ENCODE measurements at regions not wholly inside any gene's neighbourhood (a gene's known extent, or its start where the extent isn't known, plus 50 kb on each side); places are given as distances from the start of the nearest gene placed in this dataset.
"Not testable (repeated sequence)": the region's sequence is repeated elsewhere in the genome, so short reads cannot be mapped to it uniquely, and the experiment has no call there.

DNA sequence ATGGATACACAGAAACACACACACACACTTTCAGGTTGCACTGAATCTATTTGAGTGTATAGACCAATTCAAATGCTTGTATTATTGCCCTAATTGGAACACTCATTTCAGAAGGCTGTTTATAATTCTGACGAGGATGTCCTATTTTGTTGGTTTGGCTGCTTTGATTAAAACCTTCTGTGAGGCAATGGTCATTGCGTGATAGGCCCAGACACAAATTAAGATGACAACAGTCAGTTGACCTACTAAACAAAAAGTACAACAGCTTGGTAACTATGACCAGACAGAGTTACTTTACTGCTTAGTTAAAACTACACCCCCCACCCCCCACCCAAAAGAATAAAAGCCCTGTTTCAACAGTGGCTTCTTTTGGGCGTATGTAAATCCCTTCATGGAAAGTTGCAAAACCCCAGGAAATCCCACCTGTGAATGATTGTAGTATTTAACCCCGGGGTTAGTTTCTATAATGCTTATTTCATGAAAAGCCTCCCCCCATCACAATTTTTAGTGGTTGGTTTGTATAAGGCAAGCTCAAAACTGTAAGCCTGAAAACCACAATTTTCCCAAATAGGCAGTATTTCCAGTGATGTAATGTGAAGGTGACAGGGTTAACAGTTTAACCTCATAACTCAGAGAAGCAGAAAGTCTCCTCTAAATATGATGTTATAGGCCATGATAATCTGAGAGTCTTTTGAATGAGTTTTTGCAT, 340.8 kb downstream of the FGF10 start:
- FAIRE-seq, result peak; percentile 81

DNA sequence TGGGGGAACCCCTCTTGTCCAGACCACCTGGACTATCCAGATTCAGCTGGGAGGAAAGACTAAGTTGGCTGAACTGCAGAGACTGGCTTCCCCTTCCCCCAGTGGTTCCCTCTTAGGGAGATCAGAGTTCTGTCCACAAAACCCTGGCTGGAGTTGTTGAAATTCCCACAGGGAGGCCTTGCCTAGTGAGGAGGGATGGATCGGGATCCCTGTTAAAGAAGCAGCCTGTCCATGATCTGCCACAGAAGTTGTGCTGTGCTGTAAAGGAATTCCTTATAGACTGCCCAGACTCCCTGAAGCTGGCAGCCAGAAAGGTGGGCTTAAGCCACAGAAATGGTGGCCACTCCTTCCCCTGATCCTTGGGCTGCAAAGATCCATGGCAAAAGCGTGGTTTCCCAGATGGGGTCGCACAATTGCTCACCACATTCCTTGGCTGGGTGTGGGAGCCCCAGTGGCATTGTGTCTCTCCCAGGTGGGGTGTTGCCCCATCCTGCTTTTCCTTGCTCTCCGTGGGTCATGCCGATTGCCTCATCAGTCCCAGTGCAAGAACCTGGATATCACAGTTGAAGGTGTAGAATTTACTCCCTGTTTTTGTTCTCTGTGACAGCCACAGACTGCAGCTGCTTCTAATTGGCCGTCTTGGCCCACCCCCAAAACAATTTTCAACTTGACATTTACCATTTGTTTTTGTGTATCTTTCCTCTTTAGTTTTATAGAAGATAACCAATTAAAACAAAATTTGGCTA, 342.4 kb downstream of the FGF10 start:
- FAIRE-seq, result peak; percentile 78

DNA sequence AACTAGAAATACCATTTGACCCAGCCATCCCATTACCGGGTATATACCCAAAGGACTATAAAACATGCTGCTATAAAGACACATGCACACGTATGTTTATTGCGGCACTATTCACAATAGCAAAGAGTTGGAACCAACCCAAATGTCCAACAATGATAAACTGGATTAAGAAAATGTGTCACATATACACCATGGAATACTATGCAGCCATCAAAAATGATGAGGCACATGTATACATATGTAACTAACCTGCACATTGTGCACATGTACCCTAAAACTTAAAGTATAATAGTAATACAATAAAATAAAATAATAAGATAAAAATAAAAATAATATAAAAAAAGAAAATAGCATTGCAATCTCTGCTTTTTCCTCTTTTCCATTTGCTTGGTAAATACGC, 344.7 kb downstream of the FGF10 start:
- not testable (repeated sequence) for FAIRE-seq

DNA sequence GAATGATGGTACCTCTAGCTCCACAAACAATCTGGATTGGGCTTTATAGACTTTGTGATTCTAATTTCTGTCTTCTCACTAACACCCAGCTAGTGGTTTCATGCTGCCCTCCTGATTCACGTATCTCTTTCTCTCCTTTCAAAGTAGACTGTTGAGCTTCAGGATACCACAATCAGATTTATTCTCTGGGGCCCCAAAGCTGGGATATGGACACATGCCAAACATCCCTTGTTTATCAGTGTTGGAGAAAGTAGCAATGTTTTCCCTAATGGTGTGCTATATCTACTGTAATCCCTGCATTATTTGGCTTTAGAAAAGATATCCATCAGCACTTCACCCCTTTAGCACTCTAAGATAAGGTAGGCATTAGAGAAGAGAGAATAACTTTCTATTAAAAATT, 361.0 kb downstream of the FGF10 start:
- no peak for FAIRE-seq

DNA sequence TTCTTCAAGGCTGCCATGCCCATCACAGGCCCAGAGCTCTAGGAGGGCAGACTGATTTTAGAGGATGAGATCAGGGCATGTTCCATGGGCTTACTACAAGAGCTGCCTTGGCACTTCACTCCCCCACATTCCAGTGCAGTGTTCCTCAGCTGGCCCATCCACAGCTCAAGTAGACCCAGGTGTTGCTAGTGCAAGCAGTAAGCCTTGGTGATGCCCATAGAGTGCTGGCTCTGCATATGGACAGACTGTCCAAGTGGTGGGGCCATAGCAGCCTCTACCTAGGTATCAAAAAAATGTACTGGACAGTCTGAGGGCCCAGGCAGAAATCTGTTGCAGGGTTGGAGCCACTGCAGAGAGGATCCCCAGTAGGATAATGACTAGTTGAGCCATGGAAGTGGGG, 366.6 kb downstream of the FGF10 start:
- no peak for FAIRE-seq

DNA sequence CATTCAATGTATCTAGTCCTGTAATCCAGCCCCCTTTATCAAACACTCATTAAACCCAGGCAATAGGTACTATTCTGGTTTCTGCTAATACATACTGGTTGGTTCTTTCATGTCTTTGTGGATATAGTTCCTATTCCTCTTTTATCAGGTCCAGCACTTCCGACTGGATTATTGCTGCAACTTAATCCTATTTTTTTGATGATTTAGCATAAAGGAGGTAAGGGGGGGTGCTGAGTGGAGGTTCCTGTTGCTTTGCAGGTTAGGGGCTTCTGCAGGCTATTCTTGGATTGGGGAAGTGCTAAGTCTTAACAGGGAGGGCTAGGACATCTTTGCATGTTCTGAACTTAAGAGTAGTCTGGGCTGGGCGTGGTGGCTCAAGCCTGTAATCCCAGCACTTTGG, 377.7 kb downstream of the FGF10 start:
- no peak for FAIRE-seq

DNA sequence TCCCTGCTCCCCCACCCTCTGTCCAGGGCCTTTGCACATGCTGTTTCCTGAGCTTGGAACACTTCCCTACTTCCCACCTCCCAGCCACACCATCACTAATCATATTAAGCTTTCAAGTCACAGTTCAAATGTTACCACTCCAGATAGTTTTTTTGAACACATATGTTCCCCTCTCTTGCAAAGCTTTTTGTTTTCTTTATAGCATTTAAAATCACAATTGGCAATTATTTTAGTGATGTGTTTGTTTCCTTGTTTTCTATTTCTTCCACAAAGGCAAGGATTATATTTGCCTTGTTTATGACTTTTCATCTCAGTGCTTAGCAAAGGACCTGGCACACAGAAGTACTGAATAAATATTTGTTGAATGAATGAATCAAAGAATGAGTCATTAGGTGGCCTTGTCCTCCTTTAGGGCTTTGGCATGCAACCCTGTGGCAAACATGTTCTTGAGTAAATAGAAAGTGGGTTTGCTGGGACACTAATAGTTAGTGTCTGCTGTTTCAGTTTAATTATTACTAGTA, 386.8 kb downstream of the FGF10 start:
- peak; percentile 26 for FAIRE-seq

DNA sequence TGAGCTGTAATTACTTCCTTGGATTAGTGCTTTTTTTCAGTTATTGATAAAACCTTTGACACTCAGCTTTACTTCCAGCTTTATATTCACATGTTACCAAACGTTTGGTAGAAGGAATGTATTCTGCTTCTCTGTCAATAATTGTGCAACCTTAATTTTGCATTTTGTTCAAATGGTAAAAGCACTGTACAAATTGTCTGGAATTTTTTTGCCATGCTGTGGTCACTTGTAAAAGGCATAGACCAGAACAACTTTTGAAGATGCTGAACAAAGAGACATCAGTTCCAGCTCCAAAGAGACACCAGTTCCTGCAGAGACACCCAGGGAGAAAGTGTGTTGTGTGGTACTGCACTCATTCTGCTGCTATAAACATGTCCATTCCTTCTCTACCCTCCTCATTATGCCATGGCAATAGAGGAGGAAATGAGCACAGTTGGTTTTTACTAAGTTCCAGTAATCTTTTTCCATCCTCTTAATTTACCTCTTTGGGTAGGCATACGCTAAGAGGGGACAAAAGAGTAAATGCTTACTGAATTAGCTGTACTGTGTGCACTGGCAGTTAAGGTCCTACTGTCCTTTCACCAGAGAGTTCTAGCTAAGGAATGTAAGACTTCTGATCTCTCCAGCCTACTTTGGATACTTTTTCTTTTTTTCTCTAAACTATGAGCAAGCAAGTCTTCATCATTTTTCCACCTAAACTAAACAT, 387.4 kb downstream of the FGF10 start:
- FAIRE-seq, result no peak

DNA sequence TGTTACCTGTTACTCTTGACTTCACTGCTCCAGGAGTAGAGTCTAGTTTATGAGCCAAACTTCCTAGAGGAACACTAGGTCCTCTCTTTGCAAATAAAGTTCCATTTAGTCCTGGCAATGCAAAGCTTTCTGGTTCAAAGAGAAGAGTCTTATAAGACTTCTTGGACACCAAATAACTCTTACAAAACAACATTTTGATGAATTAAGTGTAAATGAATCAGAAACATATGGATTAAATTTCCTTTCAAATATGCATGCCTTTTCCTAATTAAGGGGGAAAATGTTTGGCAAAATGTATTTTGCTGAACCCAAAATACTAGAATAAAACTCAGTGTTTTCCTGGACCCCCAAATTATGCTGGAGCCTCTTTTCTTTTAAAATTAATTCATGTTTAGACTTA, 388.0 kb downstream of the FGF10 start:
- FAIRE-seq, result no peak

DNA sequence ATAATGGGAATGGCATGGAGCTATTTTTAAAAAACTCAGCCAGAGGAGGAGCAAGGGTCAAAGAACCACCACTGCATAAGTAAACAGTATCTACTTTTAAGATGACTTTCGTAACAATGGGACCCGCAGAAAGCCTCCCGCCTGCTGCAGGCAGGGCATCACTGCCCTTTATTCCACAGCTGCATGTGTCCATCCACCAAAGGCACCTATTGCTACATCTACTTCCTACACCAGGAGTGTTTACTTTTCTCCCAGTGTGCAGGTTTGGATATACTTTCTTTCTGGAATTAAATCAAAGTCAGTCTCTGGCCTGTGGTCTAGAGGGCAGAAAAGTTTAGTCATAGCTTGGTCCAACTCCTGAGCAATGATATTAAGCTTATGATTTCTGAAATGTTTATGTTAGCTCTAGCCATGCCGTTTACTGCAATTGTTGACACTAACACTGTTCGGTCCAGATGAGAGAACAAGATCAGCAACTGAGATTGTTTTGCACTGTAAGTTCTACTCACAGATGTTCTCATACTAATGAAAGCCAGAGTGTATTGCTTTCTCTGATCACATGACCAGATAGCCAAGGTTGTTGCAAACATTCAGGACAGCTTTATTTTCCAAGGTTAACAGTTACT, 391.5 kb downstream of the FGF10 start:
- FAIRE-seq, result peak; percentile 95

DNA sequence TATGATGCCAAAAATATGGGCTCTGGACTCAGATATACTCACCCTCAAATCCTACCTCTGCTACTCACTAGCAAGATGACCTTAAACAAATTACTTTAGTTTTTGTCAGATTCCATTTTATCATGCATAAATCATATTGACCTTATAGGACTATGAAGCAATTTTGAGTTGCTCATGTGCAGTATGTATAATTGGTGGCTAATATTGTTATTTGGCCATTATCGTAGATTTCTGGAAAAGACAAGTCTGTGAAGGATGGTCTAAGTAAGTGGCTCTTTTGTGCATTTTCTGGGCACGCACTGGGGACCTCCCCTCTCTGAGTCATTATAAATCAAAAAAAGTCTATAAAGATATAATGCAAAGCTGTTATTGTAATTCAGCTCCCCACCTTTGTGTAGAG, 393.0 kb downstream of the FGF10 start:
- no peak for FAIRE-seq

DNA sequence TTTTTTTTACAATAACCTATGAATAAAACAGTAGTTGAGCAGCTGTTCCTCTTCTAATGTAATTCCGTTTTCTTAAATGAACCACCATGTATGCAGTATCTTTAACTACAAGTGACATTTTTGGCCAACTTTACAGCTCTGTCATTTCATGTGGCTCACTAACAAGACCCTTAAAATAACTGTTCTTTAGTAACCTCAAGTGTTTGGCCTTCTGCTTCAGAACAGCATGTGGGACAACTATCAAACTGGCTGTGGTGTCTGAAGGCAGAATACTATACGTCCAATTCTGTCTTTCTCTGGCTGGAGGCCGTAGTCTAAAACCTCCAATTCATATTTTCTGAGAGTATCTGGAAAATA, 391.4 kb downstream of the NNT start:
- no peak for FAIRE-seq

DNA sequence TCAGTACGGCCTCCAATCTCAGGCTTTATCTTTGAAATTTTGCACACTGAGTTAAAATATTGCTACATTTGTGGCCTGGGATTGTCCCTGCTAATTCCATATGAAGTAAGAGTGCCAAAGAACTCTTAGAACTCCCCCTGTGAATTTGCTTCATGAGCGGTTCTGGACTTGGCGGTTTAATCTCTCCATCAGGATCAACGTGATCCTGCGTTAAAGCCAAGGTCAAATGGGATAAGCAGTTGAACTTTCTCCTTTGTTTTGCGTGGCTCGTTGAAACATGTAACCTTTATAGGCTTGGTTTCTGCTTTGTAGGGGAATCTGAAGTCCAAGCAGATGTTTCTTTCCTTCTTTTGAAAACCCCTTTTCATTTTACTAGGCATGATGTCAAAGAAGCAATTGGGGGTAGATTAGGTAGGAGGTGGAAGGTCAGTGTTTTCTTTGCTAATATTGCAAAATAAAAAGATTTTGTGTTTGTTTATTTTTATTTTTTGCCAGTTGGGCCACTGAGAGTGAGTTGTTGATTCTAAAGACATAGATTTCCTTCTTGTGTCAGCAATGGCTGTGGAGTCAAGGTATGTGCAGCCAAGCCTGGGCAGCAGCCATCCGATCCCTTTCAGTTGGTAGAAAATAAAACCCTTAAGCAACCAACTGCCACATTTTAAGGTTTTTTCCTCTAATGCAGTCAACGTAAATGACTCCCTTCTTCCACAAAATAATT, 390.8 kb downstream of the NNT start:
- peak; percentile 63 for FAIRE-seq

DNA sequence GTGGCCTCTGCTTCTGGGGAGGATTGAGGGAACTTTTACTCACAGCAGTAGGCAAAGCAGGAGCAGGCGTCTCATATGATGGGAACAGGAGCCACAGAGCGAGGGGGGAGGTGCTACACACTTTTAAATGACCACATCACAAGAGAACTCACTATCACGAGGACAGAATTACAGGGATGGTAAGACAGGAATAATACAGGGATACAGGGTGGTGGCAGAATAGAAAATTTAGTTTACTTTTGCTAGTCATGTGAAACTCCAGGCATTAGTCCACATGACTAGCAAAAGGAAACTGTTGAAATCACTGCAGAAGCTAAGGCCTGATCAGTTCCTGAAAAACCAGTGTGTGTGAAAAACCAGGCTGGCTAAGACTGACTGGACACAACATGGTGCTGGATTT, 382.4 kb downstream of the NNT start:
- FAIRE-seq, result no peak

DNA sequence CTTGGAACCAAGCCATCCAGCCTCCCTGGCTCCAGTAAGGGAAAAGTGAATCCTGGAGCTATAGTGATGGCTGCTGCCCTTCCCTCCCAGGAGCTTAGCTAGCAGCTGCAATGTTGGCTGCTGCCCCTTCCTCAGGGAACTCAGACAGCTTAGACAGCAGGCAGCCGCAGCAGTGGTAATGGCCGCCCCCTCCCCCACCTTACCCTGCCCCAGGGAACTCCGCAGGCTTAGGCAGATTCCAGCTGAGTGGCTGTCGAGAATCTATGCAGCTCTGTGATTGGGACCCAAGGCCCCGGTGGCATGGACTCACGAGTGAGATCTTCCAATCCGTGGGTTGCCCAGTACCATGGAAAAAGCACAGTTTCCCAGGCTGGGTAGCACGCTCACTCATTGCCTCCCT, 378.6 kb downstream of the NNT start:
- FAIRE-seq, result no peak

DNA sequence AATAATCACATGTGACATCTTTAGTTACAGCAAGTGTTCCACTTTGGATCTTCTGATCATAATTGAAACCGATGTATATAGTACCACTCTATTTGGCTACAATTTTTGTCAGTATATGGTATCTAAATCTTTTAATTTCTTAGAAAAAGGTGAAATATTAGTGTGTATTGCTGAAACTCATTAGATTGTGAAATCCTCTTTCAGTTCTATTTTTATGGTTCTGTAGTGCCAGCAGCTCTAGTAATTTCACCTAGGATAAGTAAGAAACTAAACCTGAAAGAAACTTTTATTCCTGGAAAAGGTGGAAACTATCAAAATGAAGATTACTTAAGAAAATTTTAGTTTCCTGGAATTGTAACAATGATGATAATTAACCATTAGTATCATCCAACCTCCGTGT, 370.9 kb downstream of the NNT start:
- FAIRE-seq, result no peak

DNA sequence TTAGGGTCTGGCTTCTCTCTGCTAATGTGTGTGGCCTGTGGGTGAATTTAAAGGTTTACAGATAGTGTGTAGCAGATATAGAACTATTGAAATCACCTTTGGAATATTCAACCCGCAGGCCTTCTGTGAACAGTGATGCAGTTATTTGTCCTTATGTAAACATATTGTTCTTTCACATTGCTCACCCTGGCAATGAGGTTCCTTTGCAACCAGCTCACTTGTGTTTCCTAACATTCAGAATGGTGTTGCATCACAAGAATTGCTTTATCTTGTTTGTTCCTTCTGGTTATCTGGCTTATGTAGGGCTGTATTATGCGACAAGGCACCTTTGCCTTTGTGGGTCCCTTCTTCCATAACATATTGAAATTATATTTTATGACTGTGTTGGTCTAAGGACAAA, 370.3 kb downstream of the NNT start:
- no peak for FAIRE-seq

DNA sequence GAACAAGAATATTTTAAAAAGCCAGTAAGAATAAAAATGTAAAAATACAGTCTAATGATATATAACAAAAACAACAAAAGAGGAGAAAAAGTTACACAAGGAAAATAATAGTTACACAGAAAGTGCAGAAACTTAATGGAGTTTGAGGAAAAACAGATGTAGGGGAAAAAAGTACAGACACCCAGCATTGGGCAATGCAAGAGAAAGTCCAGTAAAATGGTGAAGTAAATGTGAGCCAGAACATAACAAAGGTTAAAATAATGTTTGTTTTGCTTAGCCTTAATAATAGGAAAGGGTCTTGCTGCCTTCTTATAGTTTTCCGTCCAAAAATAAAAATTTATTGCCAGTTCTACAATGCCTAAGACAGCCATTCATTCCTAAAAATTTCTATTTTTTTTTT, 364.2 kb downstream of the NNT start:
- peak; percentile 84 for FAIRE-seq

DNA sequence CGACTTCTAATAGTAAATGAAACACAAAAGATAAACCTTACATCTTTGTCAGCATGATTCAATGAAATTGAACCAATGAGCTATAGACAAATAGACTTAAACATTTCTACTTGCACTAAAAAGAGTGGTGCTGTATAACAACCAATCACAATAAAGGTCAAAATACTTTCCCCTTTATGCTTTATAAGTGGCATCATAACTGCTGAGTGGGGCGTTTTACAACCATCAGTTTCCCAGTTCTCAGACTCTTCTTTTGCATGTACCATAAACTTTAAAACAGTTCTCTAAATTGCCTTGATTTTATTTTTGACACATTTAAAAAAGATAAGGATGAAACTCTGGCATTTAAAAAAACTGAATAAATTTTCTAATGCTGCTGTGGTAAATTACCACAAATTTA, 356.2 kb downstream of the NNT start:
- FAIRE-seq, result no peak

DNA sequence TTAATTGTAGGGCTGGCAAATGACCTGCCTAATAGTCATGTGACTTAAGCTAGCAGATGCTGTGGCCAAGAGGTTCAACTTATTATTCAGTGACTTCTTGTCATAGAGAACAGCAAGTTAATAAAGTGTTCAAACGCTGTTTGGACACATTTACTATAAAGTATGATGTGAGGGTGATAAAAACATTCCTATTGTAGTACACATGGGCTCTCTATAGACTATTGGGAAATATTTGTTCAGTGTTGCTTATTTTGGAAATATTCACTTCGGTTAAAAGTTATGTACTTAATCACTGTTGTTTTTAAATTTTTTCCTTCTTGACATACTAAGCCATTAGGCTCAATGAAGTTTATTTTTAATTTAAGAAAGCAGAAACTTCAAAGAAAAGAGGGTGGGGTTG, 345.0 kb downstream of the NNT start:
- FAIRE-seq, result no peak

DNA sequence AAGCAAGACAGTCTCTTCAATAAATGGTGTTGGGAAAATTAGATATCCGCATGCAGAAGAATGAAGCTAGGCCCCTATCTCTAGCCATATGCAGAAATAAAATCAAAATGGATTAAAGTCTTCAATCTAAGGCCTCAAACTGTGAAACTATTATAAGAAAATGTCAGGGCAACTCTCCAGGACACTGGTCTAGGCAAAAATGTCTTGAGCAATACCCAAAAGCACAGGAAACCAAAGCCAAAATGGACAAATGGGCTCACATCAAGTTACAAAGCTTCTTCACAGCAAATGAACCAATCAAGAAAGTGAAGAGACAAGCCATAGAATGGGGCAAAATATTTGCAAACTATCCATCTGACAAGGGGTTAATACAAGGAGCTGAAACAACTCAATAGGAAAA, 338.8 kb downstream of the NNT start:
- FAIRE-seq, result no peak

DNA sequence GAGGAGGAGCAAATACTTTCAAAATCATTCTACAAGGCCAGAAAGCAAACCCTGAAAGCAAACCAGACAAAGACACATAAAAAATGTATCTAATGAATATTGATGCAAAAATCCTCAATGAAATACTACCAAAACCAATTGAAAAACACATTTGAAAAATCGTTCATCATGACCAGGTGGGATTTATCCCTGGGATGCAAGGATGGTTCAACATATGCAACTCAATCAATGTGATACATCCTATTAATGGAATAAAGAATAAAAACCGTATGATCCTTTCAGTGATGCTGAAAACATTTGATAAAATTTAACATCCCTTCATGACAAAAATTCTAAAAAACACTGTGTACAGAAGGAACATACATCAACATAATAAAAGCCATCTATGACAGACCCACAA, 337.6 kb downstream of the NNT start:
- no peak for FAIRE-seq

DNA sequence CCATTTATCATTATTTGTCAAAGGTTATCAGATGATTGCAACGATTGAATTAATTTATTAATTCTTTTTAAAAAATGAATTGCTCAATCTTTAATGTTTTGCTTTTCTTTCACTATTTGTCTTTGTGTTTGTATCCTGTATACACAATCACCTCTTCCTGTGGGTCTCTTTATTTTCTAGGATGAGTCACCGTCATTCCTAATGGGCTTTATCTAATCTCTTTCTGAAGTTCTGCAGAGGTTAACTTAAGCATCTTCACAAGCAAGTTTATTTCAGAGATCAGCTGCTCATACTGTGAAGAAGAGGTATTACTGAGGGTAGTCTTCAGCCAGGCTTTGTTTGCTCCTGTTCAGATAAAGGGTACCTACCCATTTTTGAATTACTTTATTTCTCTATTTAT, 323.9 kb downstream of the NNT start:
- FAIRE-seq, result no peak

All from endometrium (tissue), 2 donors.